ENCODE measurements at regions not wholly inside any gene's neighbourhood (a gene's known extent, or its start where the extent isn't known, plus 50 kb on each side); places are given as distances from the start of the nearest gene placed in this dataset.

DNA sequence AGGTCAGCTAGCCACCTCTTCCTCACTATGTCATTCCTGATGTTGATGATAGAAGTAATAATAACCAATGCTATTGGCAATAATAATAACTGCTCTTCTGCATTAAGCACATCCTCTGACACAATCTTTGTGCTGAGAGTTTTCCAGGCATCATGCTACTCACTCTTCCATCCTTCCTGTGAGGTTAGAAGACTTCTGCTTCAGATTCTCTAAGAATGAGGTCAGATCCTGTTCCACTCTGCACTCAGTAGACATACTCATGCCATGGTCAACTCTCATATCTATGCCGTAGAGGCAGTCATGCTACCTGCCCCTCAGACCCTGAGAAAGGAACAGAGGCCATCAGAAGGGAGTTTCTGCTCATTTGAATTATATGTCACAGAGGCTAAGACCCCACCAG, 98.1 kb upstream of the TOP1 start:
- TF ChIP-seq YY1 (IDR thresholded peaks at IDR 0.05; ENCODE audit: low read depth): no peak
- TF ChIP-seq ZBTB7A (IDR thresholded peaks at IDR 0.05; ENCODE audit: low read depth): no peak

DNA sequence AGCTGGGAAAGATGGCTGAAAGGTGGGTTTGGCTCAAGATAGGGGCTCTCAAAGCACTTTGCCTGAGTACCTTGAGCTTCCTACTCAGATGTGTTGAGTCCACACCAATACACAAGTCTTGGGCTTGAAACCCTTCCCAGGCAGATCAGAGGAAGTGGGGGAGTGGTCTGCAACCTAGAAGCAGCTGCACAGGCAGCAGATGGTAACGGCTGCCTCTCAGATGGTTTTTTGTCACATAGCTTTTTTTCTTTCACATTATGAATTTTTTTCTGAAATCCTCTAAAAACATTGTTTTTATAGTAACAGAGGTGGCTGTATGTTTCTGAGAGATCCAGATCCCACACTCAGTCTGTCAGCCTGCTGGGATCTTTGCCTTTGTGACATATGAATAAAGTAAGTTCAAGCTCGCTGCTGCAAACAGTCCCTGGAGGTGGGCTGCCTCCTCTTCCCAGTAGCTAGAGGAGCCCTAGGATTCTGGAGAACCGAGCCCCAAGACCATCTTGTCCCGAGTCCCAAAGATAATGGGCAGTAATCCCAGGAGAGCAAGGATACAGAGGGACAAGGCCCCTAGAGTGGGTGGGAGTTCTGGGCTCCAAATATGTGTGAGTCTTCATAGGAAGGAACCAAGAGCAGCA, 97.1 kb upstream of the TOP1 start:
- TF ChIP-seq TEAD4 (IDR thresholded peaks at IDR 0.05) (no peak), FOXM1 (IDR thresholded peaks at IDR 0.05; ENCODE audit: borderline replicate concordance, low read depth) (no peak), CREB1 (IDR thresholded peaks at IDR 0.05; ENCODE audit: low read depth) (no peak), CEBPB (IDR thresholded peaks at IDR 0.05) (no peak), RAD21 (IDR thresholded peaks at IDR 0.05; ENCODE audit: low read depth) (no peak), EP300 (IDR thresholded peaks at IDR 0.05; ENCODE audit: borderline replicate concordance) (no peak)
- TF ChIP-seq, protein P1, sequence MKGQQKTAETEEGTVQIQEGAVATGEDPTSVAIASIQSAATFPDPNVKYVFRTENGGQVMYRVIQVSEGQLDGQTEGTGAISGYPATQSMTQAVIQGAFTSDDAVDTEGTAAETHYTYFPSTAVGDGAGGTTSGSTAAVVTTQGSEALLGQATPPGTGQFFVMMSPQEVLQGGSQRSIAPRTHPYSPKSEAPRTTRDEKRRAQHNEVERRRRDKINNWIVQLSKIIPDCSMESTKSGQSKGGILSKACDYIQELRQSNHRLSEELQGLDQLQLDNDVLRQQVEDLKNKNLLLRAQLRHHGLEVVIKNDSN (IDR thresholded peaks at IDR 0.05): no peak
- TF ChIP-seq, protein P2, sequence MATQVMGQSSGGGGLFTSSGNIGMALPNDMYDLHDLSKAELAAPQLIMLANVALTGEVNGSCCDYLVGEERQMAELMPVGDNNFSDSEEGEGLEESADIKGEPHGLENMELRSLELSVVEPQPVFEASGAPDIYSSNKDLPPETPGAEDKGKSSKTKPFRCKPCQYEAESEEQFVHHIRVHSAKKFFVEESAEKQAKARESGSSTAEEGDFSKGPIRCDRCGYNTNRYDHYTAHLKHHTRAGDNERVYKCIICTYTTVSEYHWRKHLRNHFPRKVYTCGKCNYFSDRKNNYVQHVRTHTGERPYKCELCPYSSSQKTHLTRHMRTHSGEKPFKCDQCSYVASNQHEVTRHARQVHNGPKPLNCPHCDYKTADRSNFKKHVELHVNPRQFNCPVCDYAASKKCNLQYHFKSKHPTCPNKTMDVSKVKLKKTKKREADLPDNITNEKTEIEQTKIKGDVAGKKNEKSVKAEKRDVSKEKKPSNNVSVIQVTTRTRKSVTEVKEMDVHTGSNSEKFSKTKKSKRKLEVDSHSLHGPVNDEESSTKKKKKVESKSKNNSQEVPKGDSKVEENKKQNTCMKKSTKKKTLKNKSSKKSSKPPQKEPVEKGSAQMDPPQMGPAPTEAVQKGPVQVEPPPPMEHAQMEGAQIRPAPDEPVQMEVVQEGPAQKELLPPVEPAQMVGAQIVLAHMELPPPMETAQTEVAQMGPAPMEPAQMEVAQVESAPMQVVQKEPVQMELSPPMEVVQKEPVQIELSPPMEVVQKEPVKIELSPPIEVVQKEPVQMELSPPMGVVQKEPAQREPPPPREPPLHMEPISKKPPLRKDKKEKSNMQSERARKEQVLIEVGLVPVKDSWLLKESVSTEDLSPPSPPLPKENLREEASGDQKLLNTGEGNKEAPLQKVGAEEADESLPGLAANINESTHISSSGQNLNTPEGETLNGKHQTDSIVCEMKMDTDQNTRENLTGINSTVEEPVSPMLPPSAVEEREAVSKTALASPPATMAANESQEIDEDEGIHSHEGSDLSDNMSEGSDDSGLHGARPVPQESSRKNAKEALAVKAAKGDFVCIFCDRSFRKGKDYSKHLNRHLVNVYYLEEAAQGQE (IDR thresholded peaks at IDR 0.05; ENCODE audit: low read depth): no peak

DNA sequence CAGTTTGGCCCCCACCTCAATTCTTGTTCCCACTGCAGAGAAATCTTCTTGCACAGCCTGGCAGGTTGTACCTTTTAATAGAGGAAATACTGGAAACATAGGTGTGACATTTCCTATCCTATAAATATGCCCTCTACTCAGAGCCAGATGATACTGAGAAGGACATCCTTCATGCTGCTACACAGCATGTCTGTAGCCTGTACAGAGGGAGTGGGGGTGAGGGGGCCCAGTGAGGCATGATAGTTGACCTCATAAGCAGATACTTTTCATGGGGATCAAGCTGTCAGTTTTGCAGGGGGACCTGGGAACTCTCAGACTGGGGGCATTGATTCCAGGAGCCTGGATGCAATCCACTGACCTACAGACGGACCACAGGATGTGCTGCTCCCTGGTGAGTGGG, 96.2 kb upstream of the TOP1 start:
- no peak for TF ChIP-seq TCF12 (IDR thresholded peaks at IDR 0.05; ENCODE audit: low read depth)
- TF ChIP-seq, protein P1 (IDR thresholded peaks at IDR 0.05): no peak
- no peak for TF ChIP-seq FOXM1 (IDR thresholded peaks at IDR 0.05; ENCODE audit: borderline replicate concordance, low read depth)
- no peak for TF ChIP-seq YY1 (IDR thresholded peaks at IDR 0.05; ENCODE audit: low read depth)
- no peak for TF ChIP-seq TEAD4 (IDR thresholded peaks at IDR 0.05)
- TF ChIP-seq, protein P2 (IDR thresholded peaks at IDR 0.05; ENCODE audit: low read depth): no peak
- TF ChIP-seq CREB1 (IDR thresholded peaks at IDR 0.05; ENCODE audit: low read depth): no peak
- TF ChIP-seq CEBPB (IDR thresholded peaks at IDR 0.05): no peak
- TF ChIP-seq, protein P3, sequence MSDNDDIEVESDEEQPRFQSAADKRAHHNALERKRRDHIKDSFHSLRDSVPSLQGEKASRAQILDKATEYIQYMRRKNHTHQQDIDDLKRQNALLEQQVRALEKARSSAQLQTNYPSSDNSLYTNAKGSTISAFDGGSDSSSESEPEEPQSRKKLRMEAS (IDR thresholded peaks at IDR 0.05): no peak
- no peak for TF ChIP-seq RAD21 (IDR thresholded peaks at IDR 0.05; ENCODE audit: low read depth)
- no peak for TF ChIP-seq TAF1 (IDR thresholded peaks at IDR 0.05; ENCODE audit: low read depth)
- TF ChIP-seq NFIC (IDR thresholded peaks at IDR 0.05): no peak
- no peak for TF ChIP-seq ZBTB7A (IDR thresholded peaks at IDR 0.05; ENCODE audit: low read depth)
- TF ChIP-seq EP300 (IDR thresholded peaks at IDR 0.05; ENCODE audit: borderline replicate concordance): no peak
- no peak for TF ChIP-seq EGR1 (IDR thresholded peaks at IDR 0.05)

DNA sequence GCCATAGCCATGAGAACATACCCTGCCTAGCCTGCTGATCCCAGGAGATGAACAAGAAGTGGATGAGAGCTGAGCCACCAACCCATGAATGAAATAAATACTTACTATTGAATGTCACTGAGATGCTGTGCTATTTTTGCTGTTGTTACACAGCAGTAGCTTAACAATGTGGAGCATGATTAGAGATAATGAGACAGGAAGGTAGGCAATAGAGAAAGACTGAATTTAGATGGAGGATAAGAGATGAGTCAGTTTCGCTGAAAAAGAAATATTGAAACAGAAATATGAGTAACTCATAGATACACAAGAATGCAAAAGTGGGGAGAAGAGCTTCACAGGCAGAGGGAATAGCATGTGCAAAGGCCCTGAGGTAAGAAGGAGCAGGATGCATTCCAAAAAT, 94.9 kb upstream of the TOP1 start:
- no peak for TF ChIP-seq EP300 (IDR thresholded peaks at IDR 0.05; ENCODE audit: borderline replicate concordance)
- no peak for TF ChIP-seq RAD21 (IDR thresholded peaks at IDR 0.05; ENCODE audit: low read depth)
- no peak for TF ChIP-seq EGR1 (IDR thresholded peaks at IDR 0.05)
- TF ChIP-seq YY1 (IDR thresholded peaks at IDR 0.05; ENCODE audit: low read depth): no peak
- no peak for TF ChIP-seq TAF1 (IDR thresholded peaks at IDR 0.05; ENCODE audit: low read depth)
- TF ChIP-seq FOXM1 (IDR thresholded peaks at IDR 0.05; ENCODE audit: borderline replicate concordance, low read depth): no peak
- TF ChIP-seq TCF12 (IDR thresholded peaks at IDR 0.05; ENCODE audit: low read depth): no peak
- TF ChIP-seq, protein P2 (IDR thresholded peaks at IDR 0.05; ENCODE audit: low read depth): no peak
- no peak for TF ChIP-seq ZBTB7A (IDR thresholded peaks at IDR 0.05; ENCODE audit: low read depth)
- TF ChIP-seq, protein P1 (IDR thresholded peaks at IDR 0.05): no peak
- TF ChIP-seq, protein P3 (IDR thresholded peaks at IDR 0.05): no peak

Data from Ishikawa (cell line).